Bronchial epithelial cell (primary cell): ENCODE measurements at regions not wholly inside any gene's neighbourhood (a gene's known extent, or its start where the extent isn't known, plus 50 kb on each side); places are given as distances from the start of the nearest gene placed in this dataset.

Source experiments
- DNase-seq: peaks from one replicate; pipeline ENCODE4 v3.0.0-alpha.2; 2010; ENCODE audit warnings: low read depth
- FAIRE-seq: peaks from 2 replicates; lab custom pipeline; 2011; peaks lifted over from hg19 to GRCh38; lab: Jason Lieb, UNC
- H3K27me3 ChIP-seq: 2 replicates; pipeline ENCODE4 v1.5.1; 2011; ENCODE audit warnings: low read length; ENCODE audit not compliant: control insufficient read depth, insufficient read depth
- H3K36me3 ChIP-seq: 2 replicates; pipeline ENCODE4 v1.5.1; 2011; ENCODE audit warnings: low read length; ENCODE audit not compliant: control insufficient read depth, insufficient read depth
- H3K4me3 ChIP-seq: 2 replicates; pipeline ENCODE4 v1.5.1; 2011; ENCODE audit warnings: mild to moderate bottlenecking, low read depth, low read length, control low read depth
- CTCF ChIP-seq: IDR thresholded peaks from 2 replicates; pipeline ENCODE4 v1.5.1; 2011; ENCODE audit warnings: mild to moderate bottlenecking, moderate library complexity, low read length, control low read depth, inconsistent platforms; ENCODE audit not compliant: insufficient read depth, severe bottlenecking

- DNase-seq (no peak), FAIRE-seq (no peak)
- no peak for TF ChIP-seq CTCF
- H3K27me3 ChIP-seq: no peaks in the 10 kb centered on the region
- no peak overlapping the region for H3K4me3 ChIP-seq
- H3K36me3 ChIP-seq: no peaks in the 10 kb centered on the region
Observed at GRCh38 chr13:96900986-96901385, 93.3 kb downstream of the OXGR1 start.

GRCh38 chr13:96899946-96900345 is 94.3 kb downstream of the OXGR1 start:
- Histone ChIP-seq H3K36me3 (no peaks in the 10 kb centered on the region), H3K27me3 (no peaks in the 10 kb centered on the region), H3K4me3 (no peak overlapping the region)
- no peak for TF ChIP-seq CTCF
- DNase-seq: no peak
- no peak for FAIRE-seq

GRCh38 chr13:96898646-96899254 is 95.5 kb downstream of the OXGR1 start:
- Histone ChIP-seq H3K4me3 (no peak overlapping the region), H3K36me3 (no peaks in the 10 kb centered on the region), H3K27me3 (no peaks in the 10 kb centered on the region)
- FAIRE-seq (no peak), DNase-seq (no peak)
- TF ChIP-seq CTCF: no peak

- H3K36me3 ChIP-seq: no peaks in the 10 kb centered on the region
- FAIRE-seq: no peak
- H3K27me3 ChIP-seq: no peaks in the 10 kb centered on the region
- DNase-seq: peak; percentile 5
- no peak for TF ChIP-seq CTCF
- H3K4me3 ChIP-seq: no peak overlapping the region
Observed at GRCh38 chr13:96898212-96898611, 96.1 kb downstream of the OXGR1 start.
